COLO668 (cell line): ENCODE measurements at regions not wholly inside any gene's neighbourhood (a gene's known extent, or its start where the extent isn't known, plus 50 kb on each side); places are given as distances from the start of the nearest gene placed in this dataset.

Experiments used
- DNase-seq: peaks from one replicate; lab custom pipeline; 2025; ENCODE audit not compliant: unreplicated experiment; lab: John Stamatoyannopoulos, UW

GRCh38 chr2:181146171-181146570 is 165.8 kb downstream of the UBE2E3 start:
- DNase-seq, result no peak

GRCh38 chr2:181149056-181149455 is 168.7 kb downstream of the UBE2E3 start:
- no peak for DNase-seq

DNA sequence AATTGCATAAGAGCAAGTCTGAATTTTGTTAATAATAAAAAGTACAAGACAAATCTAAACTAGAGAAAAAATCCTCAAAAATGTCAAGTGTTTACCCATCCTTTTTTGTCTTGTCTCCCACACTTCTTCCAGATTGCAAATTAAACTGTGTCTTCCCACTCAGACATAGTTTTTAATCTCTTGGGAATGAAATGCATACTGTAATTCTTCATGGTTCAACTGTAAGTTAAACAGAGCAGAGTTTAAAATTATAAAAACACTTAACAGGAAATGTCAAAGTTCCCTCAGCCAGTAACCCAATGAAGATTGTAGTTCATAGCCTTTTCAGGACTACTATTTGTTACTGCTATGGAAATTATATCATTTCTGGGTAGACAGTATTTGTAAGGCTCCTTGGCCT is 171.8 kb downstream of the UBE2E3 start:
- DNase-seq, result no peak

GRCh38 chr2:181152701-181153100 is 172.3 kb downstream of the UBE2E3 start:
- no peak for DNase-seq

GRCh38 chr2:181153886-181154285 is 173.5 kb downstream of the UBE2E3 start:
- DNase-seq, result no peak

DNA sequence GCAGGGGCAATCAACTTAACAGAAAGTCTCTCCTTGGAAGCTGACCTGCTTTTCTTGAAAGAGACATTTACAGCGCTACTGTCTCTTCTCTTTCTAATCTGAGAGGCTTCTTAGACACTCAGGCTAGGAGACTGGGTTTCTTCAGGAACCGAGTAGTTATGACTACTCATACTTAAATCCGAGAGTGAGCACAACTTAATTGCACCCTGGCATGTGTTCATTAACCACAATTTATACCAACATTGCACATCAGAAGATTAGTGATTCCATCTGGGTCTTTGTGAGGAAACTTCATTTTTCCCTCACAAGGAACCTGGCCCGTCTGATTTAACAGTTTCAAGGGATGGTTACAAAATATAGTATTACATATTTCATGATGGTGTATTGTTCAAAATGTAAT is 176.9 kb downstream of the UBE2E3 start:
- no peak for DNase-seq

- no peak for DNase-seq
Measured at GRCh38 chr2:181158427-181158826, 178.0 kb downstream of the UBE2E3 start.

DNA sequence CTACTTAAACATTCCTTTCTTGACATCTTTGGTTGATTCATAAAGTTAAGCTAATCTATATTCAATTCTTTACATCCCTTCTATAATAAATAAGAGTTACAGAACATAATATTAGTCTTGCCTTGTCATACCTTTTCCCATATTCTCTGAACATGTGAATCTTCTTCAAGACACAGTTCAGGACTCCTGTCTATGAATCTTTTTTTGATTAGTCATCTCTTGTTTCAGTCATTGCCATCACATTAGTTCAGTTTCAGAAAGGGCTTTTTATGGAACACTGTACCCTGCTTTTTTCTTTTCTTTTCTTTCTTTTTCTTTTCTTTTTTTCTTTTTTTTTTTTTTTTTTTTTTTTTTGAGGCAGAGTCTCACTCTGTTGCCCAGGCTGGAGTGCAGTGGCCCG is 181.2 kb downstream of the UBE2E3 start:
- DNase-seq, result no peak

GRCh38 chr2:181163139-181163538 is 182.7 kb downstream of the UBE2E3 start:
- no peak for DNase-seq

GRCh38 chr2:181163691-181164090 is 183.3 kb downstream of the UBE2E3 start:
- DNase-seq, result no peak

DNA sequence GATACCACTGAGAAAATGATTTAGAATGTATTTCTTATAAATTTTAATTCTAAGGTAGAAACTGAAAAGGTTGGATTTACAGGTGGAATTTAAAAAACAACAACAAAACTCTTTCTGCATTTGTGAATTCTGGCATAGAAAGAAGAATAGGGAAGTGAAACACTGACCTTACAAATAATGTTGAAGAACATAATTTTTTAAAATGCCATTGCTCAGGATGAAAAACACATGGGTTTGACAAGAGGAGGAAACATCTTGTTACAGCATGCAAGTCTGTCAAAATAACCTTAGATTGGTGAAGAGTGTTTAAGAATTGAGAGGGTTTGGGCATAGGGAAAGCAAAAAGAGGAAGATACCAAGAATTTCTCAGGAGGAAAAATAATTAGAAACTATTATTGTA is 184.3 kb downstream of the UBE2E3 start:
- DNase-seq, result no peak

- DNase-seq, result no peak
Measured at GRCh38 chr2:181165199-181165868, 184.9 kb downstream of the UBE2E3 start.

DNA sequence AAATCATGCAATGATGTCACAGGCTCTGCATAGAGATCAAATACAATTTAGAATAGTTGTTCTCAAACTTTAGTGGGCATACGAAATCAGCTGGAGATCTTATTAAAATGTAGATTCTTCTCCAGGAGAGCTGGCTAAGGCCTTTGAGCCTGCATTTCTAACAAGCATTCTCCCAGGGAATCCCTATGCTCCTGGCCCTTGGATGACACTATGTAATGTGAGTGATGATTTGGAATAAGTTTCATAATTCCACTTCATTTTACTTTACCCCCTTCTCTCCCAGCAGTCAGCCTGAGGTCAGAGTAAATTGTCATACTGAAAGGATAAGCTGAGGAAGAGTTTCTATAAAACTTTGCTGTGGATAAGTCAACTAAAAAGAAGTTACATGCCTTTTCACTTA is 189.1 kb downstream of the UBE2E3 start:
- no peak for DNase-seq

DNA sequence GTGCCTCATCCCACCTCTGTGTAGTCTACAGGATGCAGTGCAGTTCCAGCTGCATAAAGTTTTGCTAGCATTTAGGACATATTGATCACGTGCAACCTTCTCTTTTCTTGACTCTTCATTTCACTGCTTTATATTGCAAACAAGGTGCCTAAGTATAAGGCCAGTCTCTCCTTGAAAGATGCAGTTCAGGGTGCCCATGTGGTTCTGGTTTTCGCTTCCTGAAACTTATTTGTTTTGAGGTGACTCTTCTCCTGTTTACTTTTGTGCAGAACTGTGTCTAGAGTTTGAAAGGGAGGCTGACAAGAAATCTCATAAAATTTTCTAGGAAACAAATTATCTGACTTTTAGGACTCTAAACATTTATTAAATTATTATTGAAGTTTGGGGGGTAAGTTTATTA is 189.9 kb downstream of the UBE2E3 start:
- no peak for DNase-seq

GRCh38 chr2:181172676-181173075 is 192.3 kb downstream of the UBE2E3 start:
- DNase-seq, result no peak

GRCh38 chr2:181174611-181175580 is 194.5 kb downstream of the UBE2E3 start:
- no peak for DNase-seq

GRCh38 chr2:181176540-181176939 is 196.1 kb downstream of the UBE2E3 start:
- DNase-seq, result no peak

DNA sequence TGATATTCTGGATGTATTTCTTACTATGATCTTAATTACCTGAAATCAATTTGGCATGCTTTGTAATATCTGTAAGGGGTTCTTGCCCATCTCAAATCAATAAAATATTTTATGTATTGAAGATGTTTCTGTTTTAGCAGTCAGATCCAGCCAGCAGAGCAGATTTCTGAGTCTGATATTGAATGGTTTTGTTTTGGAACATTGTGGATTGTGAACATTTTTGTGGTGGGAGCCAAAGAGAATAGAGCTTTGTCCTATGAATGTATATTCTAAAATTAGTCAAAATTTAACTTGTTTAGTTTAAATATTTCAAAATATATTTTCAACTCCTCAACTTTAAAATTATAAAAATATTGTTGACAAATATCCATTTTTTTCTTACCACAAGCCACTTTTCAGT is 197.0 kb downstream of the UBE2E3 start:
- DNase-seq, result no peak

GRCh38 chr2:181178130-181178529 is 197.7 kb downstream of the UBE2E3 start:
- DNase-seq, result no peak

GRCh38 chr2:181178823-181179412 is 198.5 kb downstream of the UBE2E3 start:
- DNase-seq, result no peak

GRCh38 chr2:181183878-181184542 is 203.6 kb downstream of the UBE2E3 start:
- DNase-seq, result no peak
